22Rv1 (cell line): ENCODE measurements at regions not wholly inside any gene's neighbourhood (a gene's known extent, or its start where the extent isn't known, plus 50 kb on each side); places are given as distances from the start of the nearest gene placed in this dataset.

ENCODE experiments used
- ZFX ChIP-seq: fragments of 450-650 bp; IDR thresholded peaks from 2 replicates; pipeline ENCODE4 v1.6.1; 2017; ENCODE audit warnings: antibody characterized with exemption, borderline replicate concordance
- TF ChIP-seq, protein P1 (sequence below): fragments of 450-650 bp; IDR thresholded peaks from 2 replicates; pipeline ENCODE4 v1.5.1; 2017; ENCODE audit warnings: mild to moderate bottlenecking

DNA sequence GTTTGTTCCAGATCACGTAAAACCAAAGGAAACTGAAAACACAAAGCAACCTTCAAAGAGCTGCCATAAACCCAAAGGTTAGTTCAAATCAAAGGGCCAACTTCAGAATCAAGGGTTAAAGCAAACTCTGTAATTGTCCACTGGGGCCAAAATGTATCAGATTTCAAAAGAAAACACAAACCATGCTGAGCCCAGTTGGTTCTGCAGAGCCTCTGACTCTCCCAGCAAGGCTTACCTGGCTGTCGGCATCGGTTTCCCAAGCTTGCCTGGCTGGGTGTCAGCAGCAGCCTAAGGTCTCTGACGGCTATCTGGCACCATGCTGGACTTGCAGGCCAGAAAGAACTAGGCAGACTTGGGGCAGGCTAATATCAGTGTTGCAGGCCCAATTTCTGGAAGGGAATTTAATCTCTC, 125.3 kb downstream of the DAD1 start:
- no peak for TF ChIP-seq ZFX
- TF ChIP-seq, protein P1, sequence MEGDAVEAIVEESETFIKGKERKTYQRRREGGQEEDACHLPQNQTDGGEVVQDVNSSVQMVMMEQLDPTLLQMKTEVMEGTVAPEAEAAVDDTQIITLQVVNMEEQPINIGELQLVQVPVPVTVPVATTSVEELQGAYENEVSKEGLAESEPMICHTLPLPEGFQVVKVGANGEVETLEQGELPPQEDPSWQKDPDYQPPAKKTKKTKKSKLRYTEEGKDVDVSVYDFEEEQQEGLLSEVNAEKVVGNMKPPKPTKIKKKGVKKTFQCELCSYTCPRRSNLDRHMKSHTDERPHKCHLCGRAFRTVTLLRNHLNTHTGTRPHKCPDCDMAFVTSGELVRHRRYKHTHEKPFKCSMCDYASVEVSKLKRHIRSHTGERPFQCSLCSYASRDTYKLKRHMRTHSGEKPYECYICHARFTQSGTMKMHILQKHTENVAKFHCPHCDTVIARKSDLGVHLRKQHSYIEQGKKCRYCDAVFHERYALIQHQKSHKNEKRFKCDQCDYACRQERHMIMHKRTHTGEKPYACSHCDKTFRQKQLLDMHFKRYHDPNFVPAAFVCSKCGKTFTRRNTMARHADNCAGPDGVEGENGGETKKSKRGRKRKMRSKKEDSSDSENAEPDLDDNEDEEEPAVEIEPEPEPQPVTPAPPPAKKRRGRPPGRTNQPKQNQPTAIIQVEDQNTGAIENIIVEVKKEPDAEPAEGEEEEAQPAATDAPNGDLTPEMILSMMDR = no peak
